Astrocyte (in vitro differentiated cells and primary cell): ENCODE measurements at regions not wholly inside any gene's neighbourhood (a gene's known extent, or its start where the extent isn't known, plus 50 kb on each side); places are given as distances from the start of the nearest gene placed in this dataset.

Experiments
- DNase-seq: peaks from one replicate; pipeline ENCODE4 v3.0.0-alpha.2; 2010; ENCODE audit warnings: low read depth
- FAIRE-seq: peaks from 2 replicates; lab custom pipeline; 2011; peaks lifted over from hg19 to GRCh38; lab: Jason Lieb, UNC
- H2AFZ ChIP-seq: 2 replicates; pipeline ENCODE4 v1.6.0; 2012; ENCODE audit warnings: low read depth, low read length, inconsistent platforms
- H3K27ac ChIP-seq: 2 replicates; pipeline ENCODE4 v1.5.1; 2011; ENCODE audit warnings: low read depth, low read length, inconsistent platforms
- H3K27me3 ChIP-seq: 2 replicates; pipeline ENCODE4 v1.6.0; 2011; ENCODE audit warnings: low read length, inconsistent platforms; ENCODE audit not compliant: insufficient read depth
- H3K36me3 ChIP-seq: 2 replicates; pipeline ENCODE4 v1.5.1; 2011; ENCODE audit warnings: low read length, inconsistent platforms; ENCODE audit not compliant: insufficient read depth
- H3K4me1 ChIP-seq: 2 replicates; pipeline ENCODE4 v1.5.1; 2011; ENCODE audit warnings: low read length, inconsistent platforms; ENCODE audit not compliant: insufficient read depth
- H3K4me2 ChIP-seq: 2 replicates; pipeline ENCODE4 v1.6.0; 2012; ENCODE audit warnings: low read length, inconsistent platforms
- H3K4me3 ChIP-seq: 2 replicates; pipeline ENCODE4 v1.5.1; 2011; ENCODE audit warnings: low read depth, mild to moderate bottlenecking, low read length, inconsistent platforms; ENCODE audit not compliant: insufficient read depth
- H3K79me2 ChIP-seq: 2 replicates; pipeline ENCODE4 v1.6.0; 2012; ENCODE audit warnings: mild to moderate bottlenecking, low read length, inconsistent platforms; ENCODE audit not compliant: insufficient read depth
- H3K9ac ChIP-seq: 2 replicates; pipeline ENCODE4 v1.6.0; 2012; ENCODE audit warnings: mild to moderate bottlenecking, low read length, inconsistent platforms
- H3K9me3 ChIP-seq: 2 replicates; pipeline ENCODE4 v1.5.1; 2012; ENCODE audit warnings: low read depth, mild to moderate bottlenecking, low read length, inconsistent platforms; ENCODE audit not compliant: insufficient read depth
- H4K20me1 ChIP-seq: 2 replicates; pipeline ENCODE4 v1.6.0; 2012; ENCODE audit warnings: low read length, inconsistent platforms; ENCODE audit not compliant: insufficient read depth
- H3K27ac Mint-ChIP-seq: one replicate; pipeline ENCODE4 v1.8.0; 2021; ENCODE audit warnings: mild to moderate bottlenecking, mixed read lengths; ENCODE audit not compliant: unreplicated experiment
- H3K27me3 Mint-ChIP-seq: one replicate; pipeline ENCODE4 v1.8.0; 2021; ENCODE audit warnings: low read depth, mixed read lengths; ENCODE audit not compliant: unreplicated experiment
- H3K36me3 Mint-ChIP-seq: one replicate; pipeline ENCODE4 v1.8.0; 2021; ENCODE audit warnings: low read depth, mixed read lengths; ENCODE audit not compliant: unreplicated experiment
- H3K4me1 Mint-ChIP-seq: one replicate; pipeline ENCODE4 v1.8.0; 2021; ENCODE audit warnings: low read depth, mixed read lengths; ENCODE audit not compliant: unreplicated experiment
- H3K4me3 Mint-ChIP-seq: one replicate; pipeline ENCODE4 v1.8.0; 2021; ENCODE audit warnings: mild to moderate bottlenecking, moderate library complexity, mixed read lengths; ENCODE audit not compliant: unreplicated experiment
- H3K9me3 Mint-ChIP-seq: one replicate; pipeline ENCODE4 v1.8.0; 2021; ENCODE audit warnings: mild to moderate bottlenecking, mixed read lengths; ENCODE audit not compliant: unreplicated experiment
- EZH2 ChIP-seq: IDR thresholded peaks from 2 replicates; pipeline ENCODE4 v1.6.1; 2012; ENCODE audit warnings: mild to moderate bottlenecking, low read length, inconsistent platforms; ENCODE audit not compliant: insufficient read depth
- TF ChIP-seq, protein P1 (sequence below): IDR thresholded peaks from 2 replicates; pipeline ENCODE4 v1.5.1; 2011; ENCODE audit warnings: low read depth, mild to moderate bottlenecking, inconsistent platforms, low read length, moderate library complexity; ENCODE audit not compliant: insufficient read depth

- FAIRE-seq = no peak
- H3K27ac Mint-ChIP-seq = no peak overlapping the region
- H2AFZ ChIP-seq = no peak overlapping the region
Measured at GRCh38 chr10:16384021-16384420, 52.8 kb upstream of the PTER start.

GRCh38 chr10:16386855-16387254 lies 50.0 kb upstream of the PTER start:
- DNase-seq (no peak), FAIRE-seq (no peak)
- no peaks in the 10 kb centered on the region for H3K4me1 Mint-ChIP-seq
- no peak overlapping the region for H3K27ac Mint-ChIP-seq
- Histone ChIP-seq H3K27ac (no peak overlapping the region), H3K27me3 (no peaks in the 10 kb centered on the region), H2AFZ (no peak overlapping the region), H3K4me2 (no peak overlapping the region), H3K4me1 (no peaks in the 10 kb centered on the region), H3K4me3 (no peak overlapping the region), H3K9me3 (no peaks in the 10 kb centered on the region), H3K9ac (no peak overlapping the region), H3K79me2 (no peaks in the 10 kb centered on the region), H4K20me1 (no peaks in the 10 kb centered on the region), H3K36me3 (no peaks in the 10 kb centered on the region)
- no peaks in the 10 kb centered on the region for H3K36me3 Mint-ChIP-seq
- no peak overlapping the region for H3K4me3 Mint-ChIP-seq
- peaks cover 5% of the 10 kb centered on the region for H3K27me3 Mint-ChIP-seq
- no peaks in the 10 kb centered on the region for H3K9me3 Mint-ChIP-seq
- no peak for TF ChIP-seq EZH2
- TF ChIP-seq, protein P1, sequence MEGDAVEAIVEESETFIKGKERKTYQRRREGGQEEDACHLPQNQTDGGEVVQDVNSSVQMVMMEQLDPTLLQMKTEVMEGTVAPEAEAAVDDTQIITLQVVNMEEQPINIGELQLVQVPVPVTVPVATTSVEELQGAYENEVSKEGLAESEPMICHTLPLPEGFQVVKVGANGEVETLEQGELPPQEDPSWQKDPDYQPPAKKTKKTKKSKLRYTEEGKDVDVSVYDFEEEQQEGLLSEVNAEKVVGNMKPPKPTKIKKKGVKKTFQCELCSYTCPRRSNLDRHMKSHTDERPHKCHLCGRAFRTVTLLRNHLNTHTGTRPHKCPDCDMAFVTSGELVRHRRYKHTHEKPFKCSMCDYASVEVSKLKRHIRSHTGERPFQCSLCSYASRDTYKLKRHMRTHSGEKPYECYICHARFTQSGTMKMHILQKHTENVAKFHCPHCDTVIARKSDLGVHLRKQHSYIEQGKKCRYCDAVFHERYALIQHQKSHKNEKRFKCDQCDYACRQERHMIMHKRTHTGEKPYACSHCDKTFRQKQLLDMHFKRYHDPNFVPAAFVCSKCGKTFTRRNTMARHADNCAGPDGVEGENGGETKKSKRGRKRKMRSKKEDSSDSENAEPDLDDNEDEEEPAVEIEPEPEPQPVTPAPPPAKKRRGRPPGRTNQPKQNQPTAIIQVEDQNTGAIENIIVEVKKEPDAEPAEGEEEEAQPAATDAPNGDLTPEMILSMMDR = no peak

More at GRCh38 chr10:16384021-16384420, 52.8 kb upstream of the PTER start:
- Mint-ChIP-seq H3K36me3 (no peaks in the 10 kb centered on the region), H3K4me3 (no peak overlapping the region), H3K4me1 (peaks cover 5% of the 10 kb centered on the region), H3K27me3 (peaks cover 3% of the 10 kb centered on the region), H3K9me3 (no peaks in the 10 kb centered on the region)
- no peaks in the 10 kb centered on the region for H3K79me2 ChIP-seq
- TF ChIP-seq, protein P1 = no peak
- TF ChIP-seq EZH2 = no peak
- DNase-seq = no peak
- no peaks in the 10 kb centered on the region for H3K4me1 ChIP-seq
- H4K20me1 ChIP-seq = no peaks in the 10 kb centered on the region
- H3K9me3 ChIP-seq = no peaks in the 10 kb centered on the region
- H3K4me3 ChIP-seq = no peak overlapping the region
- no peaks in the 10 kb centered on the region for H3K27me3 ChIP-seq
- no peak overlapping the region for H3K27ac ChIP-seq
- H3K4me2 ChIP-seq = no peak overlapping the region
- H3K9ac ChIP-seq = no peak overlapping the region
- no peaks in the 10 kb centered on the region for H3K36me3 ChIP-seq
